ENCODE measurements at regions not wholly inside any gene's neighbourhood (a gene's known extent, or its start where the extent isn't known, plus 50 kb on each side); places are given as distances from the start of the nearest gene placed in this dataset.
"Not testable (repeated sequence)": the region's sequence is repeated elsewhere in the genome, so short reads cannot be mapped to it uniquely, and the experiment has no call there.

DNA sequence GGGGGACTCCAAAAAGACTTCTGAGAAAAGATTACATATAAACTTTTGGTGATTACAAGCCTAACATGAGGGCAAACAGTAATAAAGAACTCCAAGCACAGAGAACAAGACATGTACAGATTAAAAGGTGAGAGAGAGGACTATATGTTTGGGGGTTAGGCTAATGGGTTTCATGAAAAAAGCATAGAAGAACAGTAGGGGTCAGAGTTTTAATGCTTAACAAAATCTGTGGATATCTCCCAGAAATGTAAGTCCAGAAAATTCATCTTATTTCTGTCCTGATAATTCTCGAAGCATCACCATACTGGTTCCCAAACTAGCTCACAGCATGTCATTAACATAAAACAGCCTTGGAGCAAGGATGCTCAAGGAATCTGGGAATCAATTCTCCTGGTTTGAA is 137.2 kb downstream of the ARRDC3 start:
- no peak overlapping the region for H3K9ac ChIP-seq (ENCODE audit: low read depth in 1 of 3, low read length in 3 of 3)
- H3K36me3 ChIP-seq (ENCODE audit: control insufficient read depth in 3 of 3, insufficient read depth in 3 of 3, low read length in 3 of 3), result no peaks in the 10 kb centered on the region
- H3K27ac ChIP-seq (ENCODE audit: low read depth, low read length), result no peak overlapping the region
- peaks cover 0 to 10% (median 0%) of the 10 kb centered on the region in 3 donors for H3K9me3 ChIP-seq (ENCODE audit: control insufficient read depth in 3 of 3, low read length in 3 of 3)
- H3K27me3 ChIP-seq (ENCODE audit: control insufficient read depth in 3 of 3, insufficient read depth in 3 of 3, low read length in 3 of 3), result no peaks in the 10 kb centered on the region
- peaks cover 0 to 7% (median 5%) of the 10 kb centered on the region in 3 donors for H3K4me1 ChIP-seq (ENCODE audit: control insufficient read depth in 3 of 3, insufficient read depth in 3 of 3, low read length in 3 of 3)
- H3K4me3 ChIP-seq (ENCODE audit: low read length in 3 of 3), result no peak overlapping the region

DNA sequence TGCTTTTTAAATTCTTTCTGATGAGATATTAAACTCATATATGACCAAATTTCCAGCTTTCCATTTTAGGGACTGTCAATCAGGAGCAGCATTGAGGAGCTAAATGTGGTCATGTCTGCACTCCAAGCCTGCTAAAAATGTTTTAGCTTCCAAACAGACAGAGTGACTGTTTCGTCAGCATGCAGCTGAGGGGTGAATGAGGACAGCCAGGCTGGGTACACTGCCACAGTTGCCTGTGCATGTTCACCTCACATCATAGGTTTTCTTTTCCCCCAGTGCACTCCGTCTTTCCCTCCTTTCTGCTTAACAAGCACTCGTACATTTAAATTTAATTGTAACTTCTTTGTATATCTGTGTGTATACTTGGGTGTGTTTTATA is 138.1 kb downstream of the ARRDC3 start:
- Histone ChIP-seq H3K4me3 (ENCODE audit: low read length in 3 of 3) (peak overlapping the region in 1 of 3 donors; percentile 27), H3K27ac (ENCODE audit: low read depth, low read length) (no peak overlapping the region), H3K36me3 (ENCODE audit: control insufficient read depth in 3 of 3, insufficient read depth in 3 of 3, low read length in 3 of 3) (no peaks in the 10 kb centered on the region), H3K27me3 (ENCODE audit: control insufficient read depth in 3 of 3, insufficient read depth in 3 of 3, low read length in 3 of 3) (no peaks in the 10 kb centered on the region), H3K4me1 (ENCODE audit: control insufficient read depth in 3 of 3, insufficient read depth in 3 of 3, low read length in 3 of 3) (peaks cover 0 to 7% (median 5%) of the 10 kb centered on the region in 3 donors), H3K9ac (ENCODE audit: low read depth in 1 of 3, low read length in 3 of 3) (peak overlapping the region in 1 of 3 donors; percentile 18), H3K9me3 (ENCODE audit: control insufficient read depth in 3 of 3, low read length in 3 of 3) (peaks cover 0 to 10% (median 0%) of the 10 kb centered on the region in 3 donors)

DNA sequence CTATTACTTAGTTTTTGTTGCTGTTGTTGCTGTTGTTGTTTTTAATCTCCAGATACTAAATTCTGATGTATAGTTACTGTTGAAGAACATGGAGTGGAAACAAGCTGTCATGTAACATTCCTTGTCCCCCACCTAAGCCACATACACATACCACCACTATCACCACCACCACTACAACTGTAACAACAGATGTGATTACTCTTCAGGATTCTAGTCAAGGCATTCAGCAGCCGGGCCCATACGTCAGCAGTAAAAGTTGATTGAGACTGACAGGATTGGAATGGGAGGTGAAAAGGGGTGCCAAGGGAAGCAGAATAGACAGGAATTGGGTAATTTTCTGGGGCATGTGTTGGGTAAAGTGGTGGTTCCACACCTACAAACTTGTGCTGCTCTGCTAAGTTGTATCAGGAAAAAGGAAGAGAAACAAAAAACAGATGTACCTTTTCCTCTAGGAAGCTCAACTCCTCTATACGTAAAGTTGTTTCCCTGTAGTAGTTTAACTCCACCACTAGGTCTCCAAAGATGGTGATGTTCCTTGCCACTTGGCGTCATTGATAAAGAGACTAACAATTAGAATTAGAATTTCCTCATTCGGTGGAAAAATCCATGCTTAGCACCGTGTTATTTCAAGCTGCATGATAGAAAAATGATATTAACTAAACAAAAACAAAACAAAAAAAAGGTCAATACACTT is 138.6 kb downstream of the ARRDC3 start:
- Histone ChIP-seq H3K4me1 (ENCODE audit: control insufficient read depth in 3 of 3, insufficient read depth in 3 of 3, low read length in 3 of 3) (peaks cover 0 to 7% (median 5%) of the 10 kb centered on the region in 3 donors), H3K27me3 (ENCODE audit: control insufficient read depth in 3 of 3, insufficient read depth in 3 of 3, low read length in 3 of 3) (no peaks in the 10 kb centered on the region), H3K4me3 (ENCODE audit: low read length in 3 of 3) (peak overlapping the region in 2 of 3 donors; percentile 24 to 27), H3K9ac (ENCODE audit: low read depth in 1 of 3, low read length in 3 of 3) (no peak overlapping the region), H3K36me3 (ENCODE audit: control insufficient read depth in 3 of 3, insufficient read depth in 3 of 3, low read length in 3 of 3) (no peaks in the 10 kb centered on the region), H3K9me3 (ENCODE audit: control insufficient read depth in 3 of 3, low read length in 3 of 3) (peaks cover 0 to 10% (median 0%) of the 10 kb centered on the region in 3 donors), H3K27ac (ENCODE audit: low read depth, low read length) (no peak overlapping the region)

DNA sequence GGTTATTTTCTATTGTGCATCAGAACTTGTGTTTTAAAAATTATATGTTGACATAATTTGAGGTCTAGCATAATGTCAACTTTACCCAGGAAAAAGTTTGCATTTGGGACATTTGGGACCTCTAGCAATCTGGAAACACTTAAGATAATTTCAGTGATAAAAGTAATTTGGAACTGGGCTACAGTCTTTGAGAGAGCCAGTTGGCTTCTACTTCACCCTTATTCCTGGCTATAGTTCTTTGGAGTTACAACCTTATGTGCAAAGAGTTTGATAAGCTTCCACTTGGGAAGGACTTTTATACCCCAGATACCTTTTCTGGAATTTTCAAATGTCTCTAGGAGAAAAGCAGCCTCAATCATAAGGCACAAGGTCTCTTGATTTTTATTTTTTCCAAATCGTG is 139.3 kb downstream of the ARRDC3 start:
- Histone ChIP-seq H3K9ac (ENCODE audit: low read depth in 1 of 3, low read length in 3 of 3) (no peak overlapping the region), H3K27ac (ENCODE audit: low read depth, low read length) (no peak overlapping the region), H3K9me3 (ENCODE audit: control insufficient read depth in 3 of 3, low read length in 3 of 3) (peaks cover 0 to 10% (median 0%) of the 10 kb centered on the region in 3 donors), H3K4me1 (ENCODE audit: control insufficient read depth in 3 of 3, insufficient read depth in 3 of 3, low read length in 3 of 3) (peaks cover 0 to 7% (median 5%) of the 10 kb centered on the region in 3 donors), H3K4me3 (ENCODE audit: low read length in 3 of 3) (no peak overlapping the region), H3K36me3 (ENCODE audit: control insufficient read depth in 3 of 3, insufficient read depth in 3 of 3, low read length in 3 of 3) (no peaks in the 10 kb centered on the region), H3K27me3 (ENCODE audit: control insufficient read depth in 3 of 3, insufficient read depth in 3 of 3, low read length in 3 of 3) (no peaks in the 10 kb centered on the region)

DNA sequence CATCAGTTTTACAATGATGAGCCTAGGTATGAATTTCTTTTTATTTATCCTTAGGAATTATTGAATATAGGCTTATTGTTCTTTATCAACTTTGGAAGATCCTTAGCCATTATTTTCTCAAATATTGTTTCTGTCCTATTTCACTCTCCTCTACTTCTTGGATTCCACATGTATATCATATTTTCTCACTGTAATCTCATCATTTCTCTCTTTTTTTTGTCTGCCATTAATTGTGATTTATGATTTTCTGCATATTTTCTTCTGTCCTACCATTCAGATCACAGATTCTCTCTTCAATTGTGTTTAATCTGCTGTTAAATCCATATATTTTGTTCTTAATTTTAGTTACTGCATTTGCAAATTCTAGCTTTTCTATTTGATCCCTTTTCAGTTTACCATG is 139.8 kb downstream of the ARRDC3 start:
- Histone ChIP-seq H3K9ac (ENCODE audit: low read depth in 1 of 3, low read length in 3 of 3) (no peak overlapping the region), H3K9me3 (ENCODE audit: control insufficient read depth in 3 of 3, low read length in 3 of 3) (peaks cover 0 to 10% (median 0%) of the 10 kb centered on the region in 3 donors), H3K36me3 (ENCODE audit: control insufficient read depth in 3 of 3, insufficient read depth in 3 of 3, low read length in 3 of 3) (no peaks in the 10 kb centered on the region), H3K4me1 (ENCODE audit: control insufficient read depth in 3 of 3, insufficient read depth in 3 of 3, low read length in 3 of 3) (peaks cover 0 to 7% (median 5%) of the 10 kb centered on the region in 3 donors), H3K27ac (ENCODE audit: low read depth, low read length) (no peak overlapping the region), H3K27me3 (ENCODE audit: control insufficient read depth in 3 of 3, insufficient read depth in 3 of 3, low read length in 3 of 3) (no peaks in the 10 kb centered on the region), H3K4me3 (ENCODE audit: low read length in 3 of 3) (no peak overlapping the region)

DNA sequence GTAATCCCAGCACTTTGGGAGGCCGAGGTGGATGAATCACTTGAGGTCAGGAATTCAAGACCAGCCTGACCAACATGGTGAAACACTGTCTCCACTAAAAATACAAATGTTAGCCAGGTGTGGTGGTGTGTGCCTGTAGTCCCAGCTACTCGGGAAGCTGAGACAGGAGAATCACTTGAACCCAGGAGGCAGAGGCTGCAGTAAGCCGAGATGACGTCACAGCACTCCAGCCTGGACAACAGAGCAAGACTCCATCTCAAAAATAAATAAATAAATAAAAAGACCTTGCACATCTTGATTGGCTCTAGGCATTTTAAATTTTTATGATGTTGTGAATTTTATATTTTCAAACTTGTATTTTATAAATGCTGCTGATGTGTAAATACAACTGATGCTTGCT is 141.7 kb downstream of the ARRDC3 start:
- H3K9me3 ChIP-seq (ENCODE audit: control insufficient read depth in 3 of 3, low read length in 3 of 3); H3K27ac ChIP-seq (ENCODE audit: low read depth, low read length); H3K27me3 ChIP-seq (ENCODE audit: control insufficient read depth in 3 of 3, insufficient read depth in 3 of 3, low read length in 3 of 3); H3K36me3 ChIP-seq (ENCODE audit: control insufficient read depth in 3 of 3, insufficient read depth in 3 of 3, low read length in 3 of 3); H3K9ac ChIP-seq (ENCODE audit: low read depth in 1 of 3, low read length in 3 of 3); H3K4me1 ChIP-seq (ENCODE audit: control insufficient read depth in 3 of 3, insufficient read depth in 3 of 3, low read length in 3 of 3); H3K4me3 ChIP-seq (ENCODE audit: low read length in 3 of 3): not testable (repeated sequence)

DNA sequence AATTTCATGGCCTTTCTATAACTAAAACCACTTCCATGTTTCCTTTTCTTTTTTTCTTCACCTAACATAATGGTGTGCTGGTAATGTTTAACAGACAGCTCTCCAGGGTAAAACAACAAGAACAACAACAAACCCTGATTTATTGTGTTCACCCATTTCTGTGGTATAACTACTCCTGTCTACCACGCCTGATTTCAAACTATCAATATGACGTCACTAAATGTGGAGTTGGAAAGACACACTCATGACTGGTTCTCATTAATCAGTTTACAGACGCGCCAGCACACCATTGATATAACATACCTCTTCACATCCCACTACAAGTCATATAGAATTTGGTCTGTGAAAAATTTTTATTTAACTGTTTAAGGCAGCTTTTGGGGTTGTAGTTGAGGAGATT is 142.9 kb downstream of the ARRDC3 start:
- H3K27me3 ChIP-seq (ENCODE audit: control insufficient read depth in 3 of 3, insufficient read depth in 3 of 3, low read length in 3 of 3), result no peaks in the 10 kb centered on the region
- H3K9me3 ChIP-seq (ENCODE audit: control insufficient read depth in 3 of 3, low read length in 3 of 3), result peaks cover 0 to 10% (median 0%) of the 10 kb centered on the region in 3 donors
- no peak overlapping the region for H3K4me3 ChIP-seq (ENCODE audit: low read length in 3 of 3)
- H3K4me1 ChIP-seq (ENCODE audit: control insufficient read depth in 3 of 3, insufficient read depth in 3 of 3, low read length in 3 of 3), result peaks cover 0 to 7% (median 3%) of the 10 kb centered on the region in 3 donors
- H3K36me3 ChIP-seq (ENCODE audit: control insufficient read depth in 3 of 3, insufficient read depth in 3 of 3, low read length in 3 of 3), result no peaks in the 10 kb centered on the region
- no peak overlapping the region for H3K9ac ChIP-seq (ENCODE audit: low read depth in 1 of 3, low read length in 3 of 3)
- no peak overlapping the region for H3K27ac ChIP-seq (ENCODE audit: low read depth, low read length)

DNA sequence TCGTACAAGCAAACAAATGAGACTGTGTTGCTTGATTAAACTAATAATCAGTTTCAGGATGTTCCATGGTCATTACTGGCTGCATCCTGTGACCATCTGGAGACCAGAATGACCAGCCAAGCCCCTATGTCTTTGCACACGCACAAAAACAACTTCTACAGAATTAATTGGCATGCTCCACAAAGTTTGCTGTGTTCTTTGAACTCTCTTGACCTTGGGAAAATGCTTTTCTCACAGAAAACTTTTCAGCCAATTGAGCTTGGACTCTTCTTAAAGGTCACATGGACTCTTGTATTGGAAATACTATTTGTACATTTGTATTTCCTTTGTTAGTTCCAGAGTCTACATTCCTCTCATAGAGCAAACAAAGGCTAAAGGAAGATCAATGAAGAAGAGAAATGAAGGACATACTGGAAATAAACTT is 147.8 kb downstream of the ARRDC3 start:
- Histone ChIP-seq H3K9me3 (ENCODE audit: control insufficient read depth in 3 of 3, low read length in 3 of 3) (no peaks in the 10 kb centered on the region), H3K4me3 (ENCODE audit: low read length in 3 of 3) (no peak overlapping the region), H3K9ac (ENCODE audit: low read depth in 1 of 3, low read length in 3 of 3) (no peak overlapping the region), H3K27ac (ENCODE audit: low read depth, low read length) (no peak overlapping the region), H3K36me3 (ENCODE audit: control insufficient read depth in 3 of 3, insufficient read depth in 3 of 3, low read length in 3 of 3) (no peaks in the 10 kb centered on the region), H3K4me1 (ENCODE audit: control insufficient read depth in 3 of 3, insufficient read depth in 3 of 3, low read length in 3 of 3) (peaks cover 0 to 5% (median 4%) of the 10 kb centered on the region in 3 donors), H3K27me3 (ENCODE audit: control insufficient read depth in 3 of 3, insufficient read depth in 3 of 3, low read length in 3 of 3) (no peaks in the 10 kb centered on the region)

DNA sequence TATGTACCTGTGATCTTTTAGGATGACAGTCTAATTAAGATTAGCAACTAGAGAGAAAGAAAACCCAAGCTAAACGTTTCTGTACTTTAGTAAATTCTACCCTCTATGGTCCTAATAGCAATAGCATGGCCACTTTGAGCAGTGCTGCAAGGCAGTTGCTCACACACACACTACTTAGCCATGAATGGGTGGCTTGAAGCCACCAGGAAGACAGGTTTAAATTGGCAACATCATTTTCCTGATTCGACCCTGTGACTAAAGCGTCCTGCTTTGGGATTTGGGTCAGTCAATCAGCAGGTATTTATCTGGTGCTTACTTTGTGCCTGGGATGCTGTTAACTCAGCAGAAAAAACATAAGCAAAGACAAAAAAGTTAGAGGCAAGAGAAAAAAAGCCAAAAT is 150.6 kb downstream of the ARRDC3 start:
- Histone ChIP-seq H3K4me3 (ENCODE audit: low read length in 3 of 3) (no peak overlapping the region), H3K27me3 (ENCODE audit: control insufficient read depth in 3 of 3, insufficient read depth in 3 of 3, low read length in 3 of 3) (no peaks in the 10 kb centered on the region), H3K4me1 (ENCODE audit: control insufficient read depth in 3 of 3, insufficient read depth in 3 of 3, low read length in 3 of 3) (peaks cover 0 to 5% (median 4%) of the 10 kb centered on the region in 3 donors), H3K36me3 (ENCODE audit: control insufficient read depth in 3 of 3, insufficient read depth in 3 of 3, low read length in 3 of 3) (no peaks in the 10 kb centered on the region), H3K27ac (ENCODE audit: low read depth, low read length) (no peak overlapping the region), H3K9ac (ENCODE audit: low read depth in 1 of 3, low read length in 3 of 3) (no peak overlapping the region), H3K9me3 (ENCODE audit: control insufficient read depth in 3 of 3, low read length in 3 of 3) (no peaks in the 10 kb centered on the region)

DNA sequence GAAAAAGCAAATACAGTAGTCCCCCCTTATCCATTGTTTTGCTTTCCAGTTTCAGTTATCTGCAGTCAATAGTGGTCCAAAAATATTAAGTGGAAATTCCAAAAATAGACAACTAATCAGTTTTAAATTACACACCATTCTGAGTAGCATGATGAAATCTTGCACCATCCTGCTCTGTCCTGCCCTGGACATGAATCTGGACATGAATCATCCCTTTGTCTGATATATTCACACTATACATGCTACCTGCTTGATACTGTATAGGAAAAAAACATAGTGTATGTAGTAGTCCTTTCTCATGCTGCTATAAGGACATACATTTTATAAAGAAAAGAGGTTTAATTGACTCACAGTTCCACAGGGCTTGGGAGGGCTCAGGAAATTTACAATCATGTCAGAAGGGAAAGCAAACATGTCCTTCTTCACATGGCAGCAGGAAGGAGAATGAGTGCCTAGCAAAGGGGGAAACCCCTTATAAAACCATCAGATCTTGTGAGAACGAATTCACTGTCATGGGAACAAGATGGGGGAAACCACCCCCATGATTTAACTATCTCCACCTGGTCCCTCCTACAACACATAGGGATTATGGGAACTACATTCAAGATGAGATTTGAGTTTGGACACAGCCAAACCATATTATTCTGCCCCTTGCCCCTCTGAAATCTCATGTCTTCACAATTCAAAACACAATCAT is 153.9 kb downstream of the ARRDC3 start:
- Histone ChIP-seq H3K9me3 (ENCODE audit: control insufficient read depth in 3 of 3, low read length in 3 of 3) (no peaks in the 10 kb centered on the region), H3K9ac (ENCODE audit: low read depth in 1 of 3, low read length in 3 of 3) (no peak overlapping the region), H3K36me3 (ENCODE audit: control insufficient read depth in 3 of 3, insufficient read depth in 3 of 3, low read length in 3 of 3) (no peaks in the 10 kb centered on the region), H3K27me3 (ENCODE audit: control insufficient read depth in 3 of 3, insufficient read depth in 3 of 3, low read length in 3 of 3) (no peaks in the 10 kb centered on the region), H3K4me1 (ENCODE audit: control insufficient read depth in 3 of 3, insufficient read depth in 3 of 3, low read length in 3 of 3) (no peaks in the 10 kb centered on the region), H3K27ac (ENCODE audit: low read depth, low read length) (no peak overlapping the region), H3K4me3 (ENCODE audit: low read length in 3 of 3) (no peak overlapping the region)
